GM13976 (cell line): ENCODE measurements at regions not wholly inside any gene's neighbourhood (a gene's known extent, or its start where the extent isn't known, plus 50 kb on each side); places are given as distances from the start of the nearest gene placed in this dataset.

Experiments used
- DNase-seq: peaks from one replicate; pipeline ENCODE4 v3.0.0; 2012; ENCODE audit warnings: low spot score
- CTCF ChIP-seq: IDR thresholded peaks from 2 replicates; pipeline ENCODE4 v1.5.1; 2012; ENCODE audit warnings: borderline replicate concordance, mild to moderate bottlenecking; ENCODE audit not compliant: insufficient read depth; ENCODE audit errors: extremely low read depth, missing control alignments, control extremely low read depth
- in situ Hi-C: fragments of 300-500 bp; cut with MboI; formaldehyde crosslinking; loops from one replicate; pipeline ENCODE4 v1.12.0; 2022; ENCODE audit warnings: low sequenced_read_pairs, mixed read lengths, inconsistent platforms; ENCODE audit not compliant: unreplicated experiment

GRCh38 chr2:7288484-7288883 is 371.3 kb downstream of the RNF144A start:
- DNase-seq: no peak
- in situ Hi-C loops: no loop called here
- no peak for TF ChIP-seq CTCF

- no peak for DNase-seq
- no peak for TF ChIP-seq CTCF
- in situ Hi-C loops: no loop called here
These were observed 372.5 kb downstream of the RNF144A start for GRCh38 chr2:7289697-7290096.

GRCh38 chr2:7292154-7292691 is 375.0 kb downstream of the RNF144A start:
- TF ChIP-seq CTCF: no peak
- DNase-seq: no peak
- in situ Hi-C loops: no loop called here

GRCh38 chr2:7309582-7309981 is 392.4 kb downstream of the RNF144A start:
- in situ Hi-C loops: no loop called here
- TF ChIP-seq CTCF: no peak

GRCh38 chr2:7324706-7325105 is 407.5 kb downstream of the RNF144A start:
- in situ Hi-C loops: no loop called here
- DNase-seq: no peak
- TF ChIP-seq CTCF: no peak

More at GRCh38 chr2:7309582-7309981, 392.4 kb downstream of the RNF144A start:
- no peak for DNase-seq

GRCh38 chr2:7325186-7325585 is 408.0 kb downstream of the RNF144A start:
- DNase-seq: no peak
- in situ Hi-C loops: no loop called here
- no peak for TF ChIP-seq CTCF
